GM18502 (cell line): ENCODE measurements at regions not wholly inside any gene's neighbourhood (a gene's known extent, or its start where the extent isn't known, plus 50 kb on each side); places are given as distances from the start of the nearest gene placed in this dataset.
A peak's percentile ranks its signal among the peaks of the same experiment; 100 is the strongest.

Experiments
- ATAC-seq: cut with Tn5 transposase; IDR thresholded peaks from one replicate; pipeline ENCODE4 v1.9.1; 2021; ENCODE audit warnings: mild to moderate bottlenecking; ENCODE audit not compliant: unreplicated experiment, poor library complexity

DNA sequence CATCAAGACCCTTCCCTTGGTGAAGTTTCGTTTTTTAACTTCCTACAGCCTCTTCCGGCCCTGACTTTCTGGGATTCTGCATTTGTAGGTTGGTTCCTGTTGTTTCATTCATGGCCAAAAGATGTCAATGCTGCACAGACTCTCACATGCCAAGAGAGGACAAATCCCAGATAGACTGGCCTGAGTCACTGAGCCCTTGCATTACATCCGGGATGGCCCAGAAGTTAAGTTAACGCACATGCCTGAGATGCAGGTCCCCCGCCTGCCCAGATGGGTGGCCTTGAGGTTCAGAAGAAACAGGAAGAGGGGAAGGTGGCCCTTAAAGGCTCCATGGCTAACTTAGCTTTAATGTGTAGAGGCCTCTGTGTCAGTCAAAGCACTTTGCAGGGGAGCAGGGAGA is 51.6 kb upstream of the SRGAP3 start:
- ATAC-seq: no peak

DNA sequence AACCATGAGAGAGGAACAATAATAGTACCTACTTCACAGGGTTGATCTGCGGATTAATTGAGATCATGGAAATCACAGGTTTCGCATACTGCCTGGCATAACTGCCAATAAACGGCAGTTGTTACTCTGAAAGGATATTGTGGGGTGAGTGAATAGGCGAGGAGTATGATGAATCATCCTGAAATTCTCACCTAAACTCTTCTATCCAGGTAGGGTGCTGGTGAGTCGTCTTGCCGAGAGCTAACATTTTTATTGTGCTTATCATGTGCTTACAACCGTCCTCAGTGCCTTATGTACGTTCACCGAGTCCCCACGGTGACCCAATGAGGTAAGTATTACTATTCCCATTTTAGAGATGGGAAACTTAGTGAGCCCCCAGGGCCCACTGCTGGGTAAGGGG is 52.4 kb upstream of the SRGAP3 start:
- ATAC-seq: no peak

DNA sequence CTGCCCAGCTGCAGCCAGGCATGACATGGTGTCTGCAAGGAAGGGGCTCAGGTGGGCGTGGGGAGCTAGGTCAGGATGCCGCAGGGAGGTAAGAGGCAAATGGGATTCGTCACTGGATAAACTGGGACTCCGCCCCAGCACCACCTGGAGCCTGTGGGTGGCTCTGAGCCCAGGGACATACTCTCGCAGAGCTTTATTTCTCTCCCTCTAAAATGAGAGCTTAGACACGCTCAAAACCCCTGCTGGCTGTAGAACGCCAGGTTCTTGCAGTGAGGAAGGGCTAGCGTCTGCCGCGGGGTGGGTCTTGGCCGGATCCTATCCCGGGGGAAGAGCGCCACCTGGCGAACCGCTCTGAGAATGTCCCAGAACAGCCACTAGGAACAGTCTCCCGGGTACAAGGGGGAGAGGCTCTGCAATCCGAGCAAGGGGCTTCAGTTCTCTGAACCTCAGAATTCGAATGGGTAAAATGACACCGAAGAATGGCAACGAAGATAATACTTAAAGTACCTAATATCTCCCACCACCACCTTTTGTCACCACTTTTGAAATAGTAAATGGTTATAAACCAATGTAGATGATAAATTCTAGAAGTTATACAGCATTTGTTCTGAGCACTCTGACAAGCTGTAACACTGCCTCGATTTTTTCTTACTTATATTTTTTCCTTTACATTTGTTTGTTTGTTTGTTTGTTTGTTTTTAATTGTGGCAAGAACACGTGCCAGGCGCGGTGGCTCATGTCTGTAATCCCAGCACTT is 53.2 kb upstream of the SRGAP3 start:
- peak; percentile 88 for ATAC-seq

DNA sequence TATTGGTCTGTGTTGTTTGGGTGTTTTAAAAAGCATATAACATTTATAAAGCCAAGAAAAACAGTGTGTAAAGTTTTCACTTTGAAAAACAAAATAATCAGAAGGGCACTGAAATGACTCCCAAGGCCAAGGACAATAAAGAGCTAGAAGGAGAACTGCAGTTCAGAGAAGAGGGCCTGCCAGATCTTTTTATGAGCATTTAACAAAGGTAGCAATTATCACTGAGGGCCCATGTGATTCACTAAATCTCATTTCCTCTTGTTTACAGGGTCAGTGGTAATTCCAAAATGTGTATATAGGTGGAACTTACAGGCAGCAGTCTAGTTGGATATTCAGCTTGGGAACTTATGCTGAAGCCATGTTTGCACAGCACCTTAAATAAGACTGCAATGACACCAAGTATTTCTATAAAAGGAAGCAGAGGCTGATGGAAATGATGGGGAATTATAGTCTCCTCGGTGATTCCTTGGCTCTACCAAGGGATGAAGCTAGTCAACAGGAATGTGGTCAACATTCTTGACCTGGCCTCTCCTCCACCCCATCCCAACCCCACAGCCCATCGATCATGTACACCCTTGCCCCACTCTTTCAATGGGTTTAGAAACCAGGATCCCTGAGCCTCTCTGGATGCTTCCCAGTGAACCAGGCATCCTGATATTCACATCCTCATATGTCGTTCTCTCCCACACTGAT is 54.4 kb upstream of the THUMPD3 start:
- ATAC-seq: no peak

DNA sequence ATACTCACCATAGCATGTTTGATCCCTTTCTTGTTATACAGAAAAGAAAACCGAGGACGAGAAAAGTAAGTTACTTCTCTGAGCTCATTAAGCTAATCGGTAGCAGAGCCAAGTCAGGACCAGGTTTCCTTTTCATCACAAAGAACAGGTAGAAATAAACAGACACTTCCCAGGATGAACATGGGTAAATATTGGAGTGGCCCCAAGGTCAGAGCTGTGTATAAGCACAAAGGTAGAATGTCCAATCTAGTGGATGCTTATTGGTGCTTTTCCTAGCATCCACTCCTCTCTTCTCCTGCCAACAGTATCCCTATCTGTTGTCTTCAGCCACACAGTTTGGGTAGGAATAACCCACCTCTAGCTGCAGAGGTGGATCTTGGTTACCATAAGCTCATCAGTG is 52.8 kb upstream of the THUMPD3 start:
- no peak for ATAC-seq

DNA sequence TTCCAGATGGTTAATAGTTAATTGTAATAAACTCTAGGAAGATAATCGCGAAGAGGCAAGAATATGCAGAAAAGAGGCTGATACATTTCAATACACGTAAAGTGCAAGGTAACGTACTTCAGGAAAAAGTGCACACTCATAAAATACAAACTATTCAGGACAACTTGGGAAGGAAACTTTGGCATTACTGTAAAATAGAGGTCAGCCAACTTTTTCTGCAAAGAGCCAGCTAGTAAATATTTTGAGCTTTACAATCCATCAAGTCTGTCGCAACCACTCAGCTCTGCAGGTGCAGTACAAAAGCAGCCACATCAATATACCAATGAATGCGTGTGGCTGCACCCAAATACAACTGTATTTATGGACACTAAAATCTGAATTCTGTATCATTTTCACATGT is 51.6 kb upstream of the THUMPD3 start:
- no peak for ATAC-seq
